ENCODE measurements at regions not wholly inside any gene's neighbourhood (a gene's known extent, or its start where the extent isn't known, plus 50 kb on each side); places are given as distances from the start of the nearest gene placed in this dataset.

DNA sequence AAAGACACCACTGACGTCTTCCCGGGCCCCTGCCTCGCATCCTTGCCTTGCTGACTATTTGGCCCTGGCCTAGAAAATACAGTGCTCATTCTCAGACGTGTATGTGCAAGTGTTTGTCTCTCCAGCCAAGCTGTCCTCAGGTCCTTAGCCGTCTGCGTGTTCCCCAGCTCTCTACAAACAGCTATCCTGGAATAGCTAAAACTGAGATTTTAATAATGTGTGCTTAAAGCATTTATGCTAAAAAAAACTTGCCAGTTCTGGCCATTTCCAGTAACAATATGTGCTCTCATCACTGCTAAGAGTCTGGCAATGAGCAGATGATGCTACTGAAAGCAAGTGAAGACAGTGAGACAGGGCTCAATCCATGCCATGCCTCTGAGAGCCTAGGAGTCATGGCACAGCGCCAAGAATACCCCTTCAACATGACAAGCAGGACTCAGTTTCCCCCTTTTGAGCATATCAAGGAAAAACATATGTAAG is 55.7 kb downstream of the IRF2BP2 start:
- DNase-seq: no peak

DNA sequence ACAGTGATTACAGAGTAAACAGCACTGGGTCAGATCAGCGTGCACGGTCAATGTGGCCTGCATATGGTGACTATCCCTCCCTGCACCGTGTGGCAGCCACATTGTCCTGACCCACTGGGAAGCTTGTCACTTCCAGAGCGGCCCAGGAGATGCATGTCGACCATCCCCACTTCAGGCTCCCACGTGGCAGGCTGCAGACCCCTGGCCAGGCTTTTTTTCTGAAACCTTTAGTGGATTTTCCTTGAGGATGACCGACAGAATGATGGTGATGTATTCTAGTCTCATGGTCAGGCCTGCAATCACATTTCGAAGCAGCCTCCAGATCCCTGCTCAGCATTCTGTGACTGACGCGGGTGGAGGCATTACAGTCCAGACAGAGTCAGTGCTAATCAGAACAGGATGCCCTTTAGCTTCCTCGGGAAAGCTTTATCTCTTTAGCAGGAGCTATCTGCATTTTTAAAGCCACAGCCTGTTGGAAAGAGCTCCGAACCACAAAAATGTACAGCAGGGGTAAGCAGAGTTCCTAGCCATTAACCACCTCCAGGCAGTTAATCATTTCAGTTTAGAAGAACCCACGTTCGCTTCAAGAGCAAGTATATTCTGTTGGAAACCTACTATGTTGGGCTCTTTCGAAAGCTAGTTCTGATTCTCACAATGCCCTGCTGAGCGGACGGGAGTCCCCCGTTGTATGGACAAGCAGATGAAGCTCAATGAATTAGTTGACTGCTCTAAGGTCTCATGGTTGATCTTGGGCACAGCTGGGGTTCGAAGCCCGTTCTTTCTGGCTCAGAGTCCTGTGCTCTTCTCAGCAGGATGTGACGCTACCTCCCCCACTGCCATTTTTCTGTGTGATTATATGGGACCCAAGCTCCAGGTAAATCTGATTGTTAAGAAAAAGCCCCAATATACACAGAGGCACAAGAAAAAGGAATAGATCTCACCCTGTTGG is 56.5 kb downstream of the IRF2BP2 start:
- no peak for DNase-seq

DNA sequence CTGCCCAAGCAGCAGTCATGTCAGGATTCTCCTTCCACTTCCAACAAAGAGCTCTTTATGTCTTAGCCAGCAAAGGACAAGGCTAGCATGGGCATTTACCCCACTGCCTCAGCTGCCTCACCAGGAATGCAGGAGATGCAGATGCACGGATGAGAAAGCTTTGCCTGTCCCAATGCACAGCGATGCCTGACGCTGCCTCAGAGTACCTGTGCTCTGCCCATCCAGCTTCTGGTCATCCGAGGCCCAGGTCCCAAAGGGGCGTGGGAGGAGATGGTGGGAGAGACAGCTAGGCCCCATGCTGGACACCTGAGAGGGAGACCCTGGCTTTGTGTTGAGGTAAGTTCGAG is 59.0 kb downstream of the IRF2BP2 start:
- DNase-seq: no peak

DNA sequence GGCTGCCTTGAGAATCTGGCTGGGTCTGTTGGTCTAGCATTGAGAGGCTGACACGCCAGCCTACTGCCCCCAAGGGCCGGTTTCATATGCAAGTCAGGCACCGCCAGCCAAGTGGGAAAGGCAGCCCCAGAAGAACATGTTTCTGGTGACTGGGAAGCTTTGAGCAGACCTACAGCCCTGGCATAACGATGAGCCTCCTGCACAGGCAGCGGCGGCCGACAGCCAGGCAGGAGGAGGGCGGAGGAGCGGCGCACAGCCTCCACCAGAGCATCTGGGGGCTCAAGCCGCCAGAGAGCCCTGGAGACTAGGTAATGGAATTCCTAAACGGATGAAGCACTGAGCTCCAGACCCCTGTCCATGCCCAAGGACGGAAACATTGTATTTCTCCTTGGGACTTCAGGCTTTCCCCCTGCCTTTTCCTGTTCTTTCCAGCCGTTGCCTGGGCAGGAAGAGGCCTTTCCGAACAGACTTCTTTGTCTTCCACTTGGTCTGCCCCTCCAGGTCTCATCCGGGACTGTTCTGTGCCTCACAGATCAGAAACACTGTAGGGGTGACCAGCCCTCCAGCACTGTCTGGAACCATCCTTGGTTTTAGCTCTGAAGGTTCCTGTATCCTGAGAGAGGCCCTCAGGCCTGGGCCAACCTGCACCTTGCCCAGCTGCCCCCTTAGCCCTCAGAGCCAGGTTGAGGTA is 59.5 kb downstream of the IRF2BP2 start:
- DNase-seq: no peak

DNA sequence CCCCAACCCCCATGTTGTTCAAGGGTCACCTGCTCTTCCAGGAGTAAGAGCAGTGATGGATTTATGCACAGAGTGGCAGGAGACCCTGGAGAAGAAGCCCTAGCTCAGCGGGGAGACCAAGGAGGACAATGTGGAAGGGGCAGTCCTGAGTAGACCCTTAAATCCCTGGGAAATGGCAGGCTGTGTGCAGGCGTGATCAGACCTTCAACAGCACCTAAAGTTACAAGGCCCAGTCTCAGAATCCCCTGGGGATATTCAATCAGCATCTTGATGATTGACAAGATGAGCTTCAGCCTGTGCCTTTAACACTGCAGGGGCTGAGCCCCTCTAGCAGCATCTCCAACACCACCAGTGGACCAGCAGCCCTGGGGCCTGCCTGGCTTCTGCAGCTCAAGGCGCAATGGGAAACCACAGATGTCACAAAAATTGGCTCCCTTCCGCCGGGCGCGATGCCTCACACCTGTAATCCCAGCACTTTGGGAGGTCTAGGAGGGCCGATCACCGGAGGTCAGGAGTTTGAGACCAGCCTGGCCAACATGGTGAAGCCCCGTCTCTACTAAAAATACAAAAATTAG is 60.4 kb downstream of the IRF2BP2 start:
- DNase-seq: no peak

DNA sequence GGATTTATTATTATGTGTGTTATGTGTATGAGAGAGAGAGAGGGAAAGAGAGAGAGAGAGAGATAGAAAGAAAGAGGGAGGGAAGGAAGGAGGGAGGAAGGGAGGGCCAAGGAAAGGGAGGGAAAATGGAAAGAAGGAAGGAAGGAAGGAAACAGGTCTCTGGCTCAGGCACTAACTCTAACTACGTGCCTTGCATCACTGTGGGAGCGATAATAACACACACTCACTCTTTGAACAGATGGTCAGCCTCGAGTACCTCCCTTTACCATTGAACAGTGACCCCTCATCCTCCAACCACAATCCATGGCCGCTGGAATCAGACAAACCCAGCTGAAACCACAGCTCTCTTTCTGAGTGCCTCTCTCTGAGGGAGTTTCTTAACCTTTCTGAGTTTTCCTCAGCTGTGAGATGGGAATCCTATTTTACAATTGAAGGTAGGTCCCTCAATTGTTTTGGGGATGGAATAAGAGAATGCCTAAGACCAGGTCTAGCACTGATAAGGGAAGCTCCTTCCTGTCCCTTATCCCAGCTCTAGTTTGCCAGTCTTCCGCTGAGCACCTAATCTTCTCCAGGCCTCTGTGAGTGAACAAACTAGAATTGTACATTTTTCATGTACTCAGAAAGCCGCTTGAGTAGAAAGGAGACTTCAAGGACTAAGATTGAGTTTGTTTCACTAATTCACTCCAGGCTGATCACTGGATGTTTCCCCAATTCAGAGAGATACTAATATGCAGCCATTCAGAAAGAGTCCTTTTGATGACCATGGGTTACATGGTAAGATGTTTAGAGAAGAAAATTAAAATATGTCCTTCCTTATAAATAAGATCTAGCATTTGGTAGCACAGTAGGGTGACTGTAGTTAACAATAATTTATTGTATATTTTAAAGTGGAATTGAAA is 62.8 kb downstream of the IRF2BP2 start:
- DNase-seq: no peak

DNA sequence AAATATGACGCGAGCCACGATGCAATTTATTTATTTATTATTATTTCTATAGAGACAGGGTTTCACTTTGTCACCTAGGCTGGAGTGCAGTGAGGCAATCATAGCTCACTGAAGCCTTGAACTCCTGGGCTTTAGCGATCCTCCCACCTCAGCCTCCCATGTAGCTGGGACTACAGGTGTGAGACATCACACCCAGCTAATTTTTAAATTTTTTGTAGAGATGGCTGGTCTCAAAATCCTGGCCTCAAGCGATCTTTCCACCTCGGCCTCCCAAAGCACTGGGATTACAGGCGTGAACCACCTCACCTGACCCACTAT is 63.6 kb downstream of the IRF2BP2 start:
- DNase-seq: no peak

DNA sequence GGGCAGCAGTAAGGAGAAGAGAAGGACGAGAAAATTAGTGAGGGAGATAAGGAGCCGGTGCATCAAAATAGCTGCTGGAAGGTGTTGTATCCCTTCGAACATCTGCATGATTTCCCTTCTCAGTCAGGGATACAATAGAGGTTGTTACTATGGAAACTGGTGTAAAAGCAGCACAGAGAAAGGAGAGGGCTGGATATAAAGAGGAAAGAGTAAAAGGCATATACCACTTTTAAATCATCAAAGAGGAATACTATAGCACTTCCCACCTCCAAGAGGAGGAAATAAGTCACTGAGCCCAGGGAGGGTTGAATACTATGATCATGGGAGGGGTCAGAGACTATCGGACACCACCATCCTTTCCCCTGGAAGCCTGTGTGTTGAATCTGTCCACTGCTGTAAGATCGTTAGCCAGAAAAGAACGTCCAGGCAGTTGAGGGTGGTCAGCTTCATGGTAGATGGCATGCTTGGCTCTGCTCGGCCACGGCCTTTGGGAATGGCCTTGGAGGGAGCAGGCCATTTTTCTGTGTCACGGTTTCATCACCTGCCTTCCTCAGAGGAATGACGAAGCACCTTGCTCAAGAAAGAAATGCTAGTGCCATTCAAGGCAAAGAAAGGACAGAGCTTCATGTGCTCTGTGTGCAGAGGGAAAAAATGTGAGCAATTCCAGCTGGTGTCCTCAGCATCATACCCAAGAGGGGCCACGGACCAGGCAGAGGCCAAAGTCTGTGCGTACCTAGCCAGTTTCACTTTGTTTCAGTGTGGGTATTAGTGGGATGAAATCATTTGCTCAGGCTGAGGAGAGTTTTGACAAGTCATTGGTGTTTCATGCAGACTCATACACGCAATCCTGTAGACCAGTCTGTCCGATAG is 64.2 kb downstream of the IRF2BP2 start:
- DNase-seq: no peak

DNA sequence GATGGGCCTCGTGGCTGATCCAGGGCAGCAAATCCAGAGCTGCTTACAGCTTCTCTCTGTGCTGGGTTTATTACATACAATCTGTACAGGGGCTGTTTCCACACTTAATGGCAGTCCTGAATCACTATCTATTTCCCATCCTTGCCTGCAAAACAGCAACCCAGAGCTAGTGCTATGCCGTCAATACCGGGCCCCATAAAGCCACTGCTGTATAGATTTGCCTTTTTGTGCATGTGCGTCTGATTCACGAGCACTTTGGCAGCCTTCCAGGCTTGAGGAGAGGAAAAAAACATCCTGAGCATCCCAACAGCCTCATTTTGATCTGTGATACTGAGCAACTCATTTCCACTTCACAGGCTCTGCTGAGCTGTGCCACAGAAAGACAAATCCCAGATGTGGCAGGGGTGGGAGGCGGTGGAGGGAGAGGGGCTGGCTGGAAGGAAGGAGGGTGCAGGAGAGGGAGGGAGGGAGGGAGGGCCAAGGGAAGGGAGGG is 65.2 kb upstream of the TARBP1 start:
- DNase-seq: peak; percentile 38

DNA sequence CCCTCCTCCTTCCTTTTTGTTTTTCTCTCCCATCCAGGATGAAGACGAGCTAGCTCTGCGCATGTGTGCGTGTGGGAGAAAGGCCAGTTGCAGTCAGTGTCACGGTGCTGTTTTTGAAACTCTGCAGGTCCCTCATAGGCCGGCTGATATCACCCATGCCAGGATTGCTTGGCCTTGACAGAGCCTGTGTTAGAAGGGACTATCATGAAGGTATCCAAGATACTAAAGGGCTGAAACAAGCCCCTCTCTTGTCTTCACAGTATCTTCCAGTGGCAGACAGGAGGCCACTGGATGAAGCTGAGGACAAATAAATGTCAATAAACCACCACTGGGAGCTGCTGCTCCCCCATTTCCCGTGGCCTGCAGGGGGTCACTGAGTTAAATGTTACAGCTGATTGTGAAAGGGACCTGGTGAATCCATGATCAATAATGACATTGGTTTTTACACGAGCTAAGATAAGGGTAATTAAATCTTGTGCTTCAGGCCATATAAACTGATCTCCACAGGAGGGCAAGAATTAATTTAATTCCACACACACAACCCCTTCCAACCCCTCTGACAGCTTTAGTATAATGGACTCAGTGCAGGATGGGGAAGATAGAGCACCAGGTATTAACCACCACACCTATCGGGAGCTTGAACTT is 64.6 kb upstream of the TARBP1 start:
- no peak for DNase-seq

DNA sequence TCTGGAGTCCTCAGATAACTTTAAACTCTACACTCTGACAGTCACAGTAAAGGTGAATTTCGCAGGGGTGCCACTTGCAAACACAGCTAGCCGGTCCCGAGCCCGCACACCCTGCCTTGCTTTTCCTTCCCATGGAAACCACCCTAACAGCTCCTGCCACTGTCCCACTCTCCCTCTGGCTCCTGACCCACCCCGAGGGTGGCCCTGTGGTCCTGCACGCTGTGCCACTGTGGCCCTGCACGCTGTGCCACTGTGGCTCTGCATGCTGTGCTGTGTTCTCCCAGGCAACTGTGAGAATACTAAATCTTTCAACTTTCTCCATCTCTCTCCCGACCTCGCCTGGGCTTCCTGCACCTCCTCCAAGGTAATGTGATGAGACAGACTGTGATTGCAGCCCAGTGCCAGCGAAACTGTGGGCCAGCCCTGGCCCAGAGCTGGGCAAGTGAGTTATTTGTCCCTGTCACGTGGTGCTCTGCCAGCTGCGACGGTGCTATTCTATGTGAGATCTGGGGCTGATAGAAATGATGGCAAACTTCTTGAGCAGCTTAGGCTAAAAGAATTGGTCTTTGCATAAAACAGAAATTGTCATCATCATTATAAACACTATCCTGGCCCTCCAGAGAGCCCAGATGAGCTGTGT is 63.4 kb upstream of the TARBP1 start:
- no peak for DNase-seq

DNA sequence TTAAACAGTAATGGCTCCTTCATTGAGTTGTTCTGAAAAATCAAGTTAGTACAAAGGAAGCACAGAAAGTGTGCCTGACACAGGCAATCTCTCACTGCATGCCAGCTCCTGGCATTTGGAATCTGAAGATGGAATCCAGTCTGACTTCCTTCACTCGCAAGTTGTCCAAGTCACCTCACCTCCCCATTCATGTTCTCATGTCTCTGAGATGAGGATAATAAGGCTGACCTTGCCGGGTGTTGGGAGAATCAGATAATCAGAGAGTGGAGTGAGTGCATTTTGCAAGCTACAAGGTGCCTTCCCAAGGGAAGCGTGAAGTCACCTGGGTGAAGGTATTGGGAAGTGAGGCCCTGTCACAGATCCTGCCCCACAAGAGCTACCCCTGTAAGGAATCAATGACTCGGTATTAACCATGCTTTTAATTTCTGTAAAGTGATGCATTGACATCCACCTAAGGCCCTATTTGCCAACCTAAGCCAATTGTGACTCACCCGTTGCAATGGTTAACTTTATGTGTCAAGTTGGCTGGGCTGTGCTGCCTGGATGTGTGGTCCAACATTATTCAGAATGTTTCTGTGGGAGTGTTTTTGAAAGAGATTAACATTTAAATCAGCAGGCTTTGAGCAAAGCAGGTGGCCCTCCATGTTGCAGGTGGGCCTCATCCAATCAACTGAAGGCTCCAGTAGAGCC is 62.5 kb upstream of the TARBP1 start:
- DNase-seq: no peak

DNA sequence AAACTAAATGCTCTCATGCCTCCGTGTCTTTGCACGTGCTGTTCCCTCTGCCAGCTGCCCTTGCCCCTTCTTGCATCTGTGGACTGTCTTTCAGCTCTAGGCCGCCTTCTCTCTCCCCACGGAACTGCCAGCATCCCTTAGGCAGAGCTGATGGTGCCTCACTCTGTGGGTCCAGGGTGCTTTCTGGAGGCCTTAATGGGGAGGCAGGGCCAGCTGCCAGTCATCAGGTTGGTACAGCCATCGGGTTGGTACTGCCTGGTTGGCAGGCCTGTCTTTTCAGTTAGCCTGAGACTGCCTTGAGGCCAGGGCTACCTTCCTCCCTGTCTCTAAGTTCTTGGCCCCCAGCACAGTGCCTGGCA is 61.4 kb upstream of the TARBP1 start:
- no peak for DNase-seq

DNA sequence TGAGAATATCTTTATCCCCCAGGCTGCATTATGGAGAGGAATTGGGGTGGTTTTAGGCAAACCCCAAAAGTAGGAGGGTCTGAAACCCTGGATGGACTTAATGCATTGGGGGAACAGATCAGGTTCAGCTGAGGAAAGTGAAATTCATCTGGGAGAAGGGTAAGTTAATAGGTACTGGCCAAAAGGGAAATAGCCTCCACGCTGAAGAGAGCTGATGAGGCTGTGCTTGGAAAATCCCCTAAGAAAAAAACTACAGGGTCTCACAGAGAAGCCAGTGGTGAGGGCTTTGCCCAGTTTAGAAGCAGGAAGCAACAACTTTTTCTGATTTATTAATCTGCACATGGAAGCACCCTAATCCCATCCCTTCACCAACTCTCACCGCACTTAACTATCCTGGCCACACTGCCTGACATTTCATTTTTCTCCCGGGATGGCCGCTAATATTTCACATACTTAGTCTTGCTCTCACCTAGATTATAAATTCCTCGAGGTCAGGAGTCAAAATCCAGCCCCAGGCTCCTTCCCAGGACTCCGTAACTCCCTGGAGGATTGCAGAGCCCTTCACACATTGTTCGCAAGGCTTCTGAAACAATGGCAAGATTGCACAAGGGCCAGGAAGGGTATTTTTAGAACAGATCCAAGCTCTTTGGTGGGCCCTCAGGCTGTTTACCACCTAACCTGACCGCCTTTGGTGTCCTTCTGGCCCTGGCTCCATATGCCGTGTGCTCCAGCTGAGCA is 60.9 kb upstream of the TARBP1 start:
- no peak for DNase-seq

DNA sequence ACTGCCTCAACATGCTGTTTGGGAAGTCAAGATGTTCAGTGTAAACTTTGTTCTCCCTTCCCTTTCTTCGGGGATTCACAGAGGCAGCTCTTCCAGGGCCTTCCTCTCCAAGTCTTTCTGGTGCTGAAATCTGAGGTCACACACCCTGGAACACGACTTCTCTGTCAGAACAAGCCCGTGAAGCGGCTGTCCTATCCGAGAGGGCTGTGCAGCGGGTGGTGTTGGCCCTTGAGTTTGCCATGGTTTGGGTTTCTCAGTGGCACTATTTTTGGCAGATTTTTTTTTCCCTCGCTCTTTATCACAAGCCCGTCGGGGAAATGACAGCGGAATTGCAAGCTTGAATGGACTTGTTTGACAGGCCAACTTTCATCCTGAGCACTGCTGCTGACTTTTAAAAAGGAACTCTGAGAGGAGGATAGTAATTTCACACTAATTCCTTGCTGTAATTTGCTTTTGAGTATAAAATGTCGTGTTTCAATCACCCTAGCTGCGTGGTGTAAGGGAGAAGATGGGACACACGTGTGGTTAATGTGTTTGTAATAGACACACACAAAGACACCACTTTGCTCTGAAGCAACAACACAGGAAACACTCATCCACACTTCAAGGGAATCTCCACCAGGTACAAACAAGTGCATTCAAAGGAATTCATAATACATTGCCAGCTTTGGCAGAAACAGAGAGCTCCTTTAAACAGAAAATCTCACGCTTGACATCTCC is 60.1 kb upstream of the TARBP1 start:
- no peak for DNase-seq

DNA sequence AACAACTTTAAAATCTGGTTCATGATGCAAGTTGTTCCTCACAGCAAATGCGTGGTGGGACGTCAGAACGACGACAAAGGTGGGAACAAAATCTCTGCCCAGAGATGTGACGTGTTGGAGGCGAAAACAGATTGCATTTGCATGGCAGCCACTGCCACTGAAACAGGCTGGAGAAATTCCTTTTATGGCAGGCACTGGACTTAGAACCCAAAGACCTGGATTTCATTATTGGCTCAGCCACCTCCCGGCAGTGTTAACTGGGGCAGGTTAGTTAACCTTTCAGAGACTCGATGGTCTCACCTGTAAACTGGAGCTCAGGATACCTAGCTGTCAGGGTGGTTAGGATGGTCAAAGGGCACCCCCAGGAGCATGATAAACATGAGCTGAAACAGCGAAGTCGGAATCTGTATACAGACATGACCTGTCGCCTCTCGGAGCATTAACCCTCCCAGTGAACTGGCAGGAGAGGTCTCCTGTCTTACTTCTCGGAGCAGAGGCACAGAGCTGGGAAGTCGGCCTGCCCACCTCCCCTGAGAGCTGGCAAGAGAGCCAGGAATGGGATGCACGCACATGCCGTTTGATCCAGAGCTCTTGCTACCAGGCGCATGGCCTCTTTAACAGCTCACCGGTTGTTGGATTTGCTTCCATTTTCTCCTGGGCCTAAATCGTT is 59.2 kb upstream of the TARBP1 start:
- no peak for DNase-seq

DNA sequence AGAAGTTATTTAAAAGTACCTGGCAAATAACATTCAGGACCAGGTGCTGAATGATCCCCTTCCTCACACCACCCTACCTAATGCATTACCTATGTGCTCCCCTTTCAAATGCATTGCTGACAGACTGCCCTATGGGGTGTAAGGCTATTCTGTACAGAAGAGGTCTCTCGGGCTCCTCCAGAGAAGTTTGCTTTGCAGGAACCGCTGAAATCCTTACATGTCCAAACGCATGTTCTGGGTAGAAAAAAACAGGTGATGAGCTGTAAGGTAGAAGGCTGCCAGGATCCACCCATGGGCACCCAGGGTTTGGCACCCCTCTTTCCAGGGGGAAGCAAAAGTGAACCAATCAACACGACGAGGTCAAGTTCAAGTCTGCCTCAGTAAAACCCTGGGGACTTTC is 58.3 kb upstream of the TARBP1 start:
- no peak for DNase-seq

DNA sequence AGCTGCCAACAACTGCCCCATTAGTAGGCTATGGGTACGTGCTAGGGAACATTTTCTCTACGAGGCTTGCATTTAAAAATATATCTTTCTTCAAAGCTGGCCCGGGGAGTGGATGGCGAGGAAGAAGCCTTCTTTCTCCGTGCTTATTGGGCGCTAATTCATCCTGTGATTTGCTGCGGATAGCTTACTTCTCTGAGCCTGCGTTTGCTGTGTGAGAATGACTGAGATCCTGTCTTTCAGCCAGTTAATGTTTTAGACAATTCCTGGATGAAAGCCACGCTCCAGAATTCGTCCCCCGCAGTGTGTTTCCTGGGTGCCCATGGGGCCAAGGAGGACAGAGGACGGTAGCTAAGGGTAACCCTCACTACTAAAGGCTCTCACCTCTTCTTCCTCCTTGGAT is 57.8 kb upstream of the TARBP1 start:
- no peak for DNase-seq
